ENCODE measurements at regions not wholly inside any gene's neighbourhood (a gene's known extent, or its start where the extent isn't known, plus 50 kb on each side); places are given as distances from the start of the nearest gene placed in this dataset.

- intact Hi-C loops (cut with DNase I) = no loop called here
- Histone ChIP-seq H3K9me3 (no peaks in the 10 kb centered on the region), H3K27ac (no peak overlapping the region), H3K36me3 (no peaks in the 10 kb centered on the region), H3K4me3 (no peak overlapping the region), H3K4me1 (no peaks in the 10 kb centered on the region), H3K27me3 (no peaks in the 10 kb centered on the region)
- 35% methylated on average over 2 of the region's 5 CpGs for WGBS (ENCODE audit: insufficient coverage, low coverage, low lambda C conversion rate, missing lambda C conversion rate)
- TF ChIP-seq POLR2A (IDR thresholded peaks at IDR 0.05) (no peak), CTCF (IDR thresholded peaks at IDR 0.05) (no peak)
- no peak for ATAC-seq
- no peak for DNase-seq
Observed at GRCh38 chr10:128866551-128866950, 600.5 kb upstream of the MGMT start.

GRCh38 chr10:128867210-128867609 is 599.8 kb upstream of the MGMT start:
- Histone ChIP-seq H3K4me1 (no peaks in the 10 kb centered on the region), H3K27ac (no peak overlapping the region), H3K9me3 (no peaks in the 10 kb centered on the region), H3K27me3 (no peaks in the 10 kb centered on the region), H3K36me3 (no peaks in the 10 kb centered on the region), H3K4me3 (no peak overlapping the region)
- TF ChIP-seq CTCF (IDR thresholded peaks at IDR 0.05) = no peak
- no peak for TF ChIP-seq POLR2A (IDR thresholded peaks at IDR 0.05)
- intact Hi-C loops (cut with DNase I) = no loop called here
- DNase-seq (no peak), ATAC-seq (no peak)
- 92% methylated on average over 6 of the region's 8 CpGs for WGBS (ENCODE audit: insufficient coverage, low coverage, low lambda C conversion rate, missing lambda C conversion rate)

- Histone ChIP-seq H3K9me3 (no peaks in the 10 kb centered on the region), H3K27me3 (no peaks in the 10 kb centered on the region), H3K4me3 (no peak overlapping the region), H3K27ac (no peak overlapping the region), H3K4me1 (no peaks in the 10 kb centered on the region), H3K36me3 (no peaks in the 10 kb centered on the region)
- WGBS (ENCODE audit: insufficient coverage, low coverage, low lambda C conversion rate, missing lambda C conversion rate) = 78% methylated on average over 6 of the region's 8 CpGs
- no peak for TF ChIP-seq CTCF (IDR thresholded peaks at IDR 0.05)
- no peak for TF ChIP-seq POLR2A (IDR thresholded peaks at IDR 0.05)
- intact Hi-C loops (cut with DNase I) = no loop called here
- ATAC-seq (no peak), DNase-seq (no peak)
Observed at GRCh38 chr10:128867819-128868218, 599.2 kb upstream of the MGMT start.

- no peaks in the 10 kb centered on the region for H3K4me1 ChIP-seq
- H3K27me3 ChIP-seq = no peaks in the 10 kb centered on the region
- WGBS (ENCODE audit: insufficient coverage, low coverage, low lambda C conversion rate, missing lambda C conversion rate) = 62% methylated on average over 2 of the region's 3 CpGs
- no peaks in the 10 kb centered on the region for H3K9me3 ChIP-seq
- no peak overlapping the region for H3K4me3 ChIP-seq
- DNase-seq (no peak), ATAC-seq (no peak)
- H3K36me3 ChIP-seq = no peaks in the 10 kb centered on the region
- TF ChIP-seq CTCF (IDR thresholded peaks at IDR 0.05) = no peak
- TF ChIP-seq POLR2A (IDR thresholded peaks at IDR 0.05) = no peak
- intact Hi-C loops (cut with DNase I) = no loop called here
- H3K27ac ChIP-seq = no peak overlapping the region
Observed at GRCh38 chr10:128868481-128868880, 598.6 kb upstream of the MGMT start.

GRCh38 chr10:128869101-128869749 is 597.8 kb upstream of the MGMT start:
- Histone ChIP-seq H3K27me3 (no peaks in the 10 kb centered on the region), H3K36me3 (no peaks in the 10 kb centered on the region), H3K4me3 (no peak overlapping the region), H3K4me1 (no peaks in the 10 kb centered on the region), H3K27ac (no peak overlapping the region), H3K9me3 (no peaks in the 10 kb centered on the region)
- TF ChIP-seq CTCF (IDR thresholded peaks at IDR 0.05) = no peak
- no peak for TF ChIP-seq POLR2A (IDR thresholded peaks at IDR 0.05)
- intact Hi-C loops (cut with DNase I) = no loop called here
- DNase-seq (no peak), ATAC-seq (no peak)
- 56% methylated on average over 15 of the region's 15 CpGs for WGBS (ENCODE audit: insufficient coverage, low coverage, low lambda C conversion rate, missing lambda C conversion rate)
